H7 (cell line): ENCODE measurements at regions not wholly inside any gene's neighbourhood (a gene's known extent, or its start where the extent isn't known, plus 50 kb on each side); places are given as distances from the start of the nearest gene placed in this dataset.

Source experiments
- DNase-seq: peaks from one replicate; pipeline ENCODE4 v3.0.0; 2012
- H3K27me3 ChIP-seq: 2 replicates; pipeline ENCODE4 v1.6.0; 2011; ENCODE audit warnings: mild to moderate bottlenecking, low read length; ENCODE audit not compliant: control insufficient read depth, insufficient read depth
- H3K36me3 ChIP-seq: replicated peaks from 2 replicates; pipeline ENCODE4 v1.5.1; 2011; ENCODE audit warnings: low read length; ENCODE audit not compliant: control insufficient read depth, insufficient read depth
- H3K4me3 ChIP-seq: 2 replicates; pipeline ENCODE4 v1.5.1; 2011; ENCODE audit warnings: low read depth, mild to moderate bottlenecking, control low read depth, low read length, moderate library complexity; ENCODE audit not compliant: insufficient read depth

DNA sequence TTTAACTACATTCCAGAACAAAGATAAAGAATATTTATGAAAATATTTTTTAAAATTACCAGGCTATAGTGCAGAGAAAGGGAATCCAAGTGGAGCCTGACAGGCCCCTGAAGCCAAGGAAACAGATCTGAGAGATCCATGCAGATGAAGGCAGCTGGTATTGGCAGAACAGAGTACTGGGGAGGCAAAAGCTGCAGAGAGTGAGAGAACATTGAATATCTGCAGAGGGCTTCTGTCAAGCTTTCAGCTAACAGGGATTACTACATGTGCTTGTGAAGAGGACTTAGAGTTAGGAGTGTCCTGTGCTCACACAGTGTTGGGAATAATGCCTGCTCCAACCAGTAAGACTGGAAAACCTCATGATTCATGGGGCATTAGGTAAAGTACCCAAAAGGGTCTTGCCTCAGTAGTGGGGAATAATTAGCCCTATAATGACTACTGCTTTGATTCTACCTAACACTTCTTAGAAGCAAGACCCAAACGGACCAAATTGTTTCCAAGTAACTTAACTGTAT, 657.2 kb downstream of the DHX35 start:
- Histone ChIP-seq H3K36me3 (no peaks in the 10 kb centered on the region), H3K4me3 (no peak overlapping the region), H3K27me3 (no peaks in the 10 kb centered on the region)
- no peak for DNase-seq

DNA sequence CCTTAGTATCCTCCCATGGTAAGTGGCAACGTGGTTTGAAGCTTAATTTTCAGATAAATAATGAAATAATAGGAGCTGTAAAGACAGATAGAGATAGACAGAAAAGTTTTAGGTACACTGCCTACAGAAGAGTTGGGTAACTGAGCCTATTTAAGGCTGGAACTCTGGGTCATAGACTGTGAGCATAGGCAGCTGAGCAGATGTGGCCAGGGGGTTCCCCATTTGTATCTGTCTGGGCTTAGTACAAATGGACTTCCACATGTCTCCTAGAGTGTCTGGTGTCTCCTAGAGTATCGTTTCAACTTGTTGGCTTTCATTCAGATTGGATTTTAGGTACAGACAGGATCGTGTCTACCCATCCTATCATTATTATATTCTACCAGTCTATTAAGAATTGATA, 649.8 kb downstream of the DHX35 start:
- Histone ChIP-seq H3K27me3 (no peaks in the 10 kb centered on the region), H3K4me3 (no peak overlapping the region), H3K36me3 (no peaks in the 10 kb centered on the region)
- DNase-seq = no peak

DNA sequence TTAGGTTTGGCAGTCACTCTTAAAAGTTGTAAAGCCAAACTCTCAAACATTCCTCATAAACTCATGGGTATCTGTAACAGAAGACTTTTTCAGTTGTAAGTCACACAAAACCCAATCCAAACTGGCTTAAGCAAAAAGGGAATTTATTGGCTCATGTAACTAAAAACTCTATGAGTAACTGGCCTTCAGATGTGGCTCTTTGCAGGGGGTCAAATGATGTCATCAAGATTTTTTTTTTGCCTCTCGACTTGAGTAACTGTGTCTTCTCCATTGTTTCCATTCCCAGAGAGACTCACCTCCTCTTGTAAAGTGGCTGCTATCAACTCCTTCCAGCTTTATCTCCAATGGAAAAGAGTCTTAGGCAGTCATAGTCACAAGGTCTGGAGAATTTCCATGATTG, 645.0 kb downstream of the DHX35 start:
- no peak for DNase-seq
- H3K27me3 ChIP-seq = no peaks in the 10 kb centered on the region
- H3K4me3 ChIP-seq = no peak overlapping the region
- no peaks in the 10 kb centered on the region for H3K36me3 ChIP-seq

DNA sequence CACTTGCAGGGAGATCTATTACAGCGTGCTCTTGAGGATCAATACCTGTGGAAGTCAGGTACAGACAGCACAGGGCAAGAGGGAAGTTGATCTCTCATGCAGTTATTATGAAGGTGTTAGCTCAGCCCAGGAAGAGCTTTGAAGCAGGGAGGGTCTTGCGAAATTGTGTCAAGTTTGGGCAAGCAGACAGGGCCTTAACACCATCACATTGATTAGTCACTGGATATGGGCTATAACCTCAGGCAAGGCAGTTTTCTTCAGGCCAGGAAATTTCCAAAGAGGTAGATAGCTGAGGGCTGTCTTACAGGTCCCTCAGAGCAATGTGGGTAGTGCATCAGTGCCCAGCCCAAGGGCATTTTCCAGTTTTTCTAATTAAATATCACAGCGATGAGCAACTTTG, 643.8 kb downstream of the DHX35 start:
- Histone ChIP-seq H3K4me3 (no peak overlapping the region), H3K27me3 (no peaks in the 10 kb centered on the region), H3K36me3 (no peaks in the 10 kb centered on the region)
- no peak for DNase-seq

DNA sequence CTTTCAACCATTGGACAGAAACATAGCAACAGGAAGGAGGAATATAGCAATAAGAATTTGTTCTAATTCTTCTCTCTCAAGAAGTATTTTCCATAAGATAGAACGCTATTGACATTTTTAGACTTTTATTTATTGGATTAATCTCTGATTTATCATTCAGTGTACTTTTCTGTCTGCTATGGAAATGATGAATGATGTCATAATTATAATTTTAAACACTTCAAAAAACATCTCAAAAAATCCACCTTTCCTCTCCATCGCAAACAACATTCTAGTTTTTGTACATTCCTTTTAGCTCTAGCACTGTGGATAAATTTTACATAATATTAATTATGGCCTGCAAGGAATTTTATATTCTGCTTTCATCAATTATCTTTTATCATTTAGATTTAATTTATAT, 643.2 kb downstream of the DHX35 start:
- H3K36me3 ChIP-seq = no peaks in the 10 kb centered on the region
- no peak for DNase-seq
- no peak overlapping the region for H3K4me3 ChIP-seq
- H3K27me3 ChIP-seq = no peaks in the 10 kb centered on the region

DNA sequence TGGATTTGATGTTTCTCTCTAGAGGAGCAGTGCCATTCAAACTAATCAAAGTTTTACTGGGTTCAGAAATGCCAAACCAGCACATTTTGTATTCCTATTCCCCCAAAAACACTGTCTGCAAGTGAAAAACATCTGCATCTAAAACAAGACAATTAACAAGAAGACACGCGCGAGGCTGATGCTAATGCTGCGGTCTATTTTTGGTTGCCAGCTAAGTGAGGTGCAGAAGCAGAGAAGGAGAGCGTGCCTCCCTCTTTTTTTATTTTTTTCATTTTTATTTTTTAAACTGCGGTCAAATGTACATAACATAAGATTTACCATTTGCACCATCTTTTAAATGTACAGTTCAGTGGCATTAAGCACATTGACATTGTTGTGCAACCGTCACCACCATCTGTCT, 641.1 kb downstream of the DHX35 start:
- no peaks in the 10 kb centered on the region for H3K27me3 ChIP-seq
- no peak overlapping the region for H3K4me3 ChIP-seq
- no peaks in the 10 kb centered on the region for H3K36me3 ChIP-seq
- DNase-seq = no peak

DNA sequence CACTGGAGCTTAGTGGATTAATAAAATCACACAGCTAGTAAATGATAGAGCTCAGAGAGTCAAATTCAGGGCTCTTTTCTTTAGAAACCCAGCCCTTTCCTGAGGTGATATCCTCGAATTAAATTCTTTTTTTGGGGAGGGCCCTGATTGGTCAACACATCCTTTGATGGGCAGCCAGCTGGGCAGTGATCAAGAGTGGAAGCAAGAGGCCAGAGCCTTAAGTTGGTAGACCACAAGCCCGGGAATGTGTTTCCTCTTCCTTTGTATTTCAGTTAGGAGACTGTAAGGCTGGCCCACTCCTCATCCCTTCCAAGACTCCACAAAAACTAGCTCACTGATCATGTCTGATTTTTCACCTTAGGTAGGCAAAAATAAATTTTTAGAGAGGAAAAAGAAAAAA, 640.5 kb downstream of the DHX35 start:
- no peaks in the 10 kb centered on the region for H3K27me3 ChIP-seq
- no peak for DNase-seq
- H3K36me3 ChIP-seq = no peaks in the 10 kb centered on the region
- H3K4me3 ChIP-seq = no peak overlapping the region

DNA sequence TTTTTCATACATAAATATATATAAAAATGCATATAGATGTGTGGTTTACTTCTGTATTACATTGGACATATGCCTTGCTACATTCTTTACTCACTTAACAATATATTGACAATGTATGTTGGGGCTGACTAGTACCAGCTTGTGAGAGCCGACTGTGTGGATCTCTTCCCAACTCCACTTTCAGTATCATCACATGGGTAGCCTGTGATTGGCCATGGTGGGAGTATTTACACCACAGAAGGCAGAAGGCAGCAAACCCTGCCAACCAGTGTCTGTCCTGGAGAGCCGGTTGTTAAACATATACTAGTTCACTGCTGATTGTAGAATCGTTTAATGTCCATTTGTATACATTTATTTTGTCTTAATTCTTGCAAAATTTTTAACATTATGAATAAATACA, 638.7 kb downstream of the DHX35 start:
- no peaks in the 10 kb centered on the region for H3K27me3 ChIP-seq
- H3K4me3 ChIP-seq = no peak overlapping the region
- DNase-seq = no peak
- no peaks in the 10 kb centered on the region for H3K36me3 ChIP-seq

DNA sequence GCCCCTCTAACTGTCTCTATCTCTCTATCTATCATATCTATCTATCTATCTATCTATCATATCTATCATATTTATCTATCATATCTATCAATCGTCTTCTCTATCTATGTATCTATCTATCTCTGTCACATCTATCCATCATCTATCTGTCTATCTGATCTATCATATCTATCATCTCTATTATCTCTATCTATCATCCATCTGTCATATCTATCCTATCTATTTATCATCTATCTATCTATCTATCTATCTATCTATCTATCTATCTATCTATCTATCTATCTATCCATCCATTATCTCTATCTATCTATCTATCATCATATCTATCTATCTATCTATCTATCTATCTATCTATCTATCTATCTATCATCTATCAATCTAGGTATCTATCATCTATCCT, 638.0 kb downstream of the DHX35 start:
- Histone ChIP-seq H3K4me3 (no peak overlapping the region), H3K27me3 (no peaks in the 10 kb centered on the region), H3K36me3 (no peaks in the 10 kb centered on the region)
- no peak for DNase-seq

DNA sequence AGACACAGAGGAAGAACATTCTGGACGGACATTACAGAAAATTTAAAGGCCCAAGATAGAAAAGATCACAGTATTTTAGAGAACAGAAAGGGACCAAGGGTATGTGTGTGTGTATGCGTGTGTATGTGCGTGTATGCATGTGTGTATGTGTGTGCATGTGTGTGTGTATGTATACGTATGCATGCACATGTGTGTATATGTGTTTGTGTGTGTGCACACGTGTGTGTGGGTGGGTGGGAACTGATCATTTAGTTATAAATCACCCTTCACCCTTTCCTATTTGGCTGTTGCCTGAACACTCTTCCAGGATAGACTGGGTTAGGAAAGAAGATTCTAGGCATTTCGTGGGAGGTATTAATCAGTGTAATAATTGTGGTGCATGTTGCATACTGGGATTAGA, 634.4 kb downstream of the DHX35 start:
- H3K4me3 ChIP-seq = no peak overlapping the region
- no peak for DNase-seq
- no peaks in the 10 kb centered on the region for H3K27me3 ChIP-seq
- no peaks in the 10 kb centered on the region for H3K36me3 ChIP-seq

DNA sequence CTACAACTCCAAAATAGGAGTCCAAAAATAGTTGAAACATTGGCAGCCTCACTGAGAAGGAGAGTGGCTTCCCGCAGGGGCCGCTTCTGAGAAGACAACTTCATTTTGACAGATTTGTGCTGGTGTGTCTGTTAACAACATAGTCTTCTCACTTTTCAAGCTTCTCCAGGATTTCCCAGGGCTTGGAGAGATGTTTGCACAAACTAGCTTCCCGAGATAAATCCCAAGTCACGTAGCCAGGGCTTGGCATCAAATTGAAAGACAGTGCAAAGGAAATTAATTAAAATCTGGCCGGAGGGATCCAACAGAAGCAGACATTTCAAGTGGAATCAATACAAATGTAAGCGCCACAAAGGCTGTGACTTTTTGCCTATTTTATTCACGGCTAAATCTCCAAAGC, 630.2 kb downstream of the DHX35 start:
- Histone ChIP-seq H3K4me3 (no peak overlapping the region), H3K36me3 (no peaks in the 10 kb centered on the region), H3K27me3 (no peaks in the 10 kb centered on the region)
- no peak for DNase-seq

DNA sequence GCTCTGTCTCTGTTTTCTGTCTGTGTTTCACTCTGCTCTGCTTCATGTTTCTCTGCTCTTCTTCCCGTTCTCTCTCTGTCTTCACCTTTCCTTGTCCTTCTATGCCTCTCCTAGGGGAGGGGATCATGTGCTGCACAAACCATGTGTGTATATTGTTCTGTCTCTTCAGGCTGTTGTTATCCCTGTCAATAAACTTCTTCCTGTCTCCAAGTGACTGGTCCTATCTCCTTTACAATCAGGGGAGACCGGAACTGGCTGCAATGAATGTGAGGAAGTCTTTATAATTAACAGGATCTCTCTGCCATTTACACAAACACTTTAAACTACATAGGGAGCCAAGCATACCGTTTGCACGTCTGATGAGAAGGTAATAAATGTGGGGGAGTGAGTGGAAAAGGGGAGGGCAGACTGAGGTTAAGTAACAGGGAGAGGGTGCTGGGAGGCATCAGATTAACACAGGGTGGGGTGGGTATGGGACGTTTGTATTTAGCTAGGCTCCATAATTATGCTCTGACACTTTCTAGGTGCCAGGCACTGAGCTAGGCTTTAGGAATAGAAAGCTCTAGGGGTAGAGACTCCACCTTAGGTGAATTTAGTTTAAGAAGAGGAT, 626.1 kb downstream of the DHX35 start:
- H3K36me3 ChIP-seq = no peaks in the 10 kb centered on the region
- DNase-seq = no peak
- no peaks in the 10 kb centered on the region for H3K27me3 ChIP-seq
- no peak overlapping the region for H3K4me3 ChIP-seq

DNA sequence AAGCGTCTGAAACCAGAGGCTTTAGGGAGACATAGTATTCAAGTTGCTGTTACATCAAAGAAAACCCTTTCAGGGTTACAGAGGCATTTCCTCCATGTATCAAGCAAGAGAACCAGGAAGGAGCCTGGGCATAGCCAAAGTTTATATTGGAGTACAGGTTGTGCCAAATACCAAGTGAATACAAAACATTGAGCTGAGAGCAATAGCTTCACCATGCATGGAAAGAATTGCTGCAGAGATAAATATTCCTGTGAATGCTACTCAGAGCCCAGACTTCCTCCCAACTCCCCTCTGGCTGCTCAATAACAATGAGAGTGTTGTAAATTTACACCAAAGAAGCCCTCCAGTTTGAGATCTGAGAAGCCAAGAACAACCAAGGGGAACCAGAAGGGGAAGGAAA, 618.9 kb downstream of the DHX35 start:
- DNase-seq = no peak
- Histone ChIP-seq H3K4me3 (no peak overlapping the region), H3K27me3 (no peaks in the 10 kb centered on the region), H3K36me3 (no peaks in the 10 kb centered on the region)

DNA sequence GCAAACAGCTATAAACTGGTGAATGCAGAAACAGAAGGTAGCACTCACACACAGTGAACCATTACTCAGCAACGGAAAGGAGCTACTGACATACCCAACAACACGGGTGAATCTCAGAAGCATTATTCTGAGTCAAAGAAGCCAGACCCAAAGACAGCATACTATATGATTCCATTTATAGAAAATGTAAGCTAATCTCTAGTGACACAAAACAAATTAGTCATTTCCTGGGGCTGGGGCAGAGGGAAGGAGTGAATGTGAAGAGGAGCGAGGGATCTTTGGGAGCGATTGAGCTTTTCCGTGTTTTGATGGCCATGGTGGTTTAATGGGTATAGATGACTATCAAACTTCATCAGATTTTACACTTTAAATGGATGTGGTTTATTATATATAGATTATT, 614.6 kb downstream of the DHX35 start:
- Histone ChIP-seq H3K4me3 (no peak overlapping the region), H3K36me3 (no peaks in the 10 kb centered on the region), H3K27me3 (no peaks in the 10 kb centered on the region)
- DNase-seq = no peak

DNA sequence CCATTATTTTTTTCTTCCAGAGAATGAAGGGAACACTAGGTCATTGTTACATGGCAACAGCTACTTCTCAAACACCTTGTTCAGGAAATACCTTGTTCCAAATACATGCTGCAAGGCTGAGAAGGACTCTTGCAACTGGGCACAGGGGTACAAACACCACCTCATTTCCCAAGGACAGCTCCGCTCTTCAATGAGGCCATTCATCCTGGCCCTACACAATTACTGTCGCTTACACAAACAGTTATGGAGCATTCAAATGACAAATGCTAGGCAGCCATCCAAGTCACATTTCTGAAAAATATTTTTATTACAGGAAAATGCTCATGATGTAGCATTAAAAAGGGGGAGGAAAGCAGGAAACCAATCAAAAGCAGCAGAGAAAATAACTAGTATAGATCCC, 611.9 kb downstream of the DHX35 start:
- Histone ChIP-seq H3K27me3 (no peaks in the 10 kb centered on the region), H3K36me3 (no peaks in the 10 kb centered on the region), H3K4me3 (no peak overlapping the region)
- DNase-seq = no peak

DNA sequence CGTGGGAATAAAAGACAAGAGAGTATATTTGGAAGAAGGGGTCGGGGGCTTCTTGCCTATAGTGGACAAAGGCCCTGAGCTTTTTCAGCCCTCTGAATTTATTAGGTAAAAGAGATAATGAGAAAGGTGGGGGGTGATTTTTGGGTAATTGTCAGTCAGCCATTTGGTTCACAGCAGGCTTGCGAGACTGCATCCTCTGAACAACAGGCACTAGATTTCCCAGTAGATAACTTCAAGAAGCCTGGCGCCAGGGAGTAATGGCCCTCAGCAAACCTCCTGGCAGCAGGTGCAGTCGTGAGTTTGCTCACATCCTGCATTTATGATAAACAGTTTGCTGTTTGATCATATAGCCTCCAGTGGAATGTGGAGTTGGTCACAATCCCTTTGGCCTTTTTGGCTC, 609.0 kb downstream of the DHX35 start:
- DNase-seq = no peak
- no peaks in the 10 kb centered on the region for H3K36me3 ChIP-seq
- no peak overlapping the region for H3K4me3 ChIP-seq
- no peaks in the 10 kb centered on the region for H3K27me3 ChIP-seq
